Adrenal gland (tissue), 5 donors: ENCODE measurements at regions not wholly inside any gene's neighbourhood (a gene's known extent, or its start where the extent isn't known, plus 50 kb on each side); places are given as distances from the start of the nearest gene placed in this dataset.

Source experiments
- CTCF ChIP-seq, 6 experiments: fragments of 450-650 bp in 4 of 6; fragments of 200-600 bp in 2 of 6; sonication (generic) in 1 of 6; IDR thresholded peaks; 1 replicate in 5 of 6; 2 replicates in 1 of 6; pipeline versions ENCODE4 v1.5.1 to v1.8.0; 2016 to 2021; ENCODE audit warnings: antibody characterized with exemption in 6 of 6, mild to moderate bottlenecking in 2 of 6, moderate library complexity in 1 of 6
- POLR2A ChIP-seq, 2 donors: fragments of 450-650 bp; IDR thresholded peaks; one replicate each; pipeline ENCODE4 v1.6.1; 2017; ENCODE audit warnings: antibody characterized with exemption in 2 of 2, mild to moderate bottlenecking in 2 of 2, moderate library complexity in 1 of 2
- donor health status: DM: no; HTN: no; CAD: no.

DNA sequence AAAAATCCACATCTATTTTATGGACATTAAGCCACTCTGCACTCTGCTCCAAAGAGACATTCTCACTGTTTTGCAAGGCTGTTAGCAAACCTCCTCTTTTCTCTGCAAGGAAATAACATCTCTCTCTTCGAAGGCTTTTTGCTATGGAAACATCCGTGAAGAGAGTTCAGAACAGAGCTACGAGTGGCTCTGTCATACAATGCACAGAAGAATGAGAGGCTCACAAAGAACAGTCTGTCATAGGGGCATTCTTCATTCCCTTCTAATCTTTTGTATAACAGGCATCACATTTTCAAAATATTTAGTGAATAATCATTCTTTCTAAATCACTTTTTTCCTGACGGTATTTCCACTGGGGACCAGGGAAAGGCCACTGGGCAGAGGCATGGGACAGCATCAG is 346.1 kb downstream of the IRS2 start:
- TF ChIP-seq CTCF (IDR thresholded peaks at IDR 0.05) (no peak), POLR2A (IDR thresholded peaks at IDR 0.05) (no peak)
